WTC11 (cell line): ENCODE measurements at regions not wholly inside any gene's neighbourhood (a gene's known extent, or its start where the extent isn't known, plus 50 kb on each side); places are given as distances from the start of the nearest gene placed in this dataset.

Source experiments
- TF ChIP-seq, protein P1 (sequence below): sonication (generic); formaldehyde crosslinking; IDR thresholded peaks from 2 replicates; pipeline ENCODE4 v1.8.1; 2023; ENCODE audit warnings: mild to moderate bottlenecking, missing genetic modification reagents
- TF ChIP-seq, protein P2 (sequence below): fragments of 200-600 bp; IDR thresholded peaks from 2 replicates; pipeline ENCODE4 v1.8.0; 2022; ENCODE audit warnings: antibody characterized with exemption
- TF ChIP-seq, protein P3 (sequence below): sonication (generic); formaldehyde crosslinking; IDR thresholded peaks from 2 replicates; pipeline ENCODE4 v1.8.0; 2022; ENCODE audit warnings: mild to moderate bottlenecking, missing genetic modification reagents
- TF ChIP-seq, protein P4 (sequence below): sonication (generic); formaldehyde crosslinking; IDR thresholded peaks from 2 replicates; pipeline ENCODE4 v1.8.1; 2022; ENCODE audit warnings: low read depth, mild to moderate bottlenecking, moderate library complexity, missing genetic modification reagents, borderline replicate concordance

- TF ChIP-seq, protein P1, sequence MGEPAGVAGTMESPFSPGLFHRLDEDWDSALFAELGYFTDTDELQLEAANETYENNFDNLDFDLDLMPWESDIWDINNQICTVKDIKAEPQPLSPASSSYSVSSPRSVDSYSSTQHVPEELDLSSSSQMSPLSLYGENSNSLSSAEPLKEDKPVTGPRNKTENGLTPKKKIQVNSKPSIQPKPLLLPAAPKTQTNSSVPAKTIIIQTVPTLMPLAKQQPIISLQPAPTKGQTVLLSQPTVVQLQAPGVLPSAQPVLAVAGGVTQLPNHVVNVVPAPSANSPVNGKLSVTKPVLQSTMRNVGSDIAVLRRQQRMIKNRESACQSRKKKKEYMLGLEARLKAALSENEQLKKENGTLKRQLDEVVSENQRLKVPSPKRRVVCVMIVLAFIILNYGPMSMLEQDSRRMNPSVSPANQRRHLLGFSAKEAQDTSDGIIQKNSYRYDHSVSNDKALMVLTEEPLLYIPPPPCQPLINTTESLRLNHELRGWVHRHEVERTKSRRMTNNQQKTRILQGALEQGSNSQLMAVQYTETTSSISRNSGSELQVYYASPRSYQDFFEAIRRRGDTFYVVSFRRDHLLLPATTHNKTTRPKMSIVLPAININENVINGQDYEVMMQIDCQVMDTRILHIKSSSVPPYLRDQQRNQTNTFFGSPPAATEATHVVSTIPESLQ (CRISPR knock-in tag), result no peak
- TF ChIP-seq, protein P2, sequence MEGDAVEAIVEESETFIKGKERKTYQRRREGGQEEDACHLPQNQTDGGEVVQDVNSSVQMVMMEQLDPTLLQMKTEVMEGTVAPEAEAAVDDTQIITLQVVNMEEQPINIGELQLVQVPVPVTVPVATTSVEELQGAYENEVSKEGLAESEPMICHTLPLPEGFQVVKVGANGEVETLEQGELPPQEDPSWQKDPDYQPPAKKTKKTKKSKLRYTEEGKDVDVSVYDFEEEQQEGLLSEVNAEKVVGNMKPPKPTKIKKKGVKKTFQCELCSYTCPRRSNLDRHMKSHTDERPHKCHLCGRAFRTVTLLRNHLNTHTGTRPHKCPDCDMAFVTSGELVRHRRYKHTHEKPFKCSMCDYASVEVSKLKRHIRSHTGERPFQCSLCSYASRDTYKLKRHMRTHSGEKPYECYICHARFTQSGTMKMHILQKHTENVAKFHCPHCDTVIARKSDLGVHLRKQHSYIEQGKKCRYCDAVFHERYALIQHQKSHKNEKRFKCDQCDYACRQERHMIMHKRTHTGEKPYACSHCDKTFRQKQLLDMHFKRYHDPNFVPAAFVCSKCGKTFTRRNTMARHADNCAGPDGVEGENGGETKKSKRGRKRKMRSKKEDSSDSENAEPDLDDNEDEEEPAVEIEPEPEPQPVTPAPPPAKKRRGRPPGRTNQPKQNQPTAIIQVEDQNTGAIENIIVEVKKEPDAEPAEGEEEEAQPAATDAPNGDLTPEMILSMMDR, result no peak
- TF ChIP-seq, protein P3, sequence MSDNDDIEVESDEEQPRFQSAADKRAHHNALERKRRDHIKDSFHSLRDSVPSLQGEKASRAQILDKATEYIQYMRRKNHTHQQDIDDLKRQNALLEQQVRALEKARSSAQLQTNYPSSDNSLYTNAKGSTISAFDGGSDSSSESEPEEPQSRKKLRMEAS (CRISPR knock-in tag), result no peak
- TF ChIP-seq, protein P4, sequence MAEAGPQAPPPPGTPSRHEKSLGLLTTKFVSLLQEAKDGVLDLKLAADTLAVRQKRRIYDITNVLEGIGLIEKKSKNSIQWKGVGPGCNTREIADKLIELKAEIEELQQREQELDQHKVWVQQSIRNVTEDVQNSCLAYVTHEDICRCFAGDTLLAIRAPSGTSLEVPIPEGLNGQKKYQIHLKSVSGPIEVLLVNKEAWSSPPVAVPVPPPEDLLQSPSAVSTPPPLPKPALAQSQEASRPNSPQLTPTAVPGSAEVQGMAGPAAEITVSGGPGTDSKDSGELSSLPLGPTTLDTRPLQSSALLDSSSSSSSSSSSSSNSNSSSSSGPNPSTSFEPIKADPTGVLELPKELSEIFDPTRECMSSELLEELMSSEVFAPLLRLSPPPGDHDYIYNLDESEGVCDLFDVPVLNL (CRISPR knock-in tag), result no peak
These were observed 722.6 kb downstream of the GATA3 start for GRCh38 chr10:8776926-8777622.
